HG03442 (cell line): ENCODE measurements at regions not wholly inside any gene's neighbourhood (a gene's known extent, or its start where the extent isn't known, plus 50 kb on each side); places are given as distances from the start of the nearest gene placed in this dataset.

ENCODE experiments used
- ATAC-seq: cut with Tn5 transposase; IDR thresholded peaks from one replicate; pipeline ENCODE4 v1.9.1; 2021; ENCODE audit warnings: mild to moderate bottlenecking, moderate library complexity; ENCODE audit not compliant: unreplicated experiment

DNA sequence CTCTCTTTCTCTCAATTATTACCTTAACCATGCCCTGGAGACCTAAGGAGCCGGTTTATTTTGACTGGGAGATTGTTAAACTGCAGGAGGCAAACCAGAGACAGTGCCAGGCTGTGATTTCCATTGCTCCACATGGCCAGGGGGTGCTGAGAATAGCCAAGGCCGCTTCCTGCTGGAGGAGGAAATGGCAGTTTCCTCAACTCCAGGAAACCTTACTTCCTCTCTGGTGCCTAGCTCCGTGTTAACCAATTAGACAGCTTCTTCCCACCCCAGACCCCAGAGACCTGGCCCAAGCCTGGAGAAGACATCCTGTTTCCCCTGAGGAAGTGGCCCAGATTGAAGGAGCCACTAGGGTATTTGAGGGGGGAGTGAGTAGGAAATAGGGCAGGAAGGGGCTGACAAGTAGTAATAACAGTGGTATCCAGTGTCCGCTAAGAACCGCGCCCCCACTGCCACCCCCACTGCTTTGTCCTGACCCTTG, 161.2 kb downstream of the PLPP3 start:
- ATAC-seq, result no peak

DNA sequence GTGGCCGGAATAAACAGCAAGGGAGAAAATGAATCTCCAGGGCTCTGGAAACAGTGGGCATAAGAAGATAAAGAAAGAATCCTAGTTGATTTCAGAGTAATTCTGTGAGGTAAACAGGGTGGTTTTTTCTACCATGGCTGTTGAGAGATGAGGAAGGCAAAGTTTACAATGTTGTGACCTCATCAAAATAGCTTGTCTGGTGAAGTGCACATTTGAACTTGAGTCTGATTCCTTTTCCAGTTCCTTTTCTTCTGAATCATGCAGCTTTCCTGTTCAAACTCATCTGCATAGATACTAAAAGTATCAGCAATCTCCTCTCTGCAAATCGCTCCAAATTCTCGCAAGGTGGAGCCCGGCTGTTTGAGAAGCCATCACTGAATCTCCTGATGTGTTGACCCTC, 161.7 kb downstream of the PLPP3 start:
- no peak for ATAC-seq

DNA sequence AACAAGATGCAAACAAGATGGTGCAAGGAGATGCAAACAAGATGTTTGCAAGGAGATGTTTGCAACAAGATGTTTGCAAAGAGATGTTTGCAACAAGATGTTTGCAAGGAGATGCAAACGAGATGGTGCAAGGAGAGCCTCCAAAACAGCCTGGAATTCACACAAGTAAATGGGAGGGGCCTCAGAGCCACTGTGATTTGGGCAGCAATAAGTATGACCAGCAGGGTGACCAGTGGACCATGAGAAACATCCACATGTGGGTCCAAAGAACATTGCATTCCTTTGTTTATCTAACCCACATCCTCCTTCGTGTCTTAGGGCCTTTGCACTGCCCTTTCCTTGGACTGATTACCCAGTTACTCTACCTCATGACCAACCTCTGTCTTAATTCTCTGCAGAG, 162.9 kb downstream of the PLPP3 start:
- no peak for ATAC-seq

DNA sequence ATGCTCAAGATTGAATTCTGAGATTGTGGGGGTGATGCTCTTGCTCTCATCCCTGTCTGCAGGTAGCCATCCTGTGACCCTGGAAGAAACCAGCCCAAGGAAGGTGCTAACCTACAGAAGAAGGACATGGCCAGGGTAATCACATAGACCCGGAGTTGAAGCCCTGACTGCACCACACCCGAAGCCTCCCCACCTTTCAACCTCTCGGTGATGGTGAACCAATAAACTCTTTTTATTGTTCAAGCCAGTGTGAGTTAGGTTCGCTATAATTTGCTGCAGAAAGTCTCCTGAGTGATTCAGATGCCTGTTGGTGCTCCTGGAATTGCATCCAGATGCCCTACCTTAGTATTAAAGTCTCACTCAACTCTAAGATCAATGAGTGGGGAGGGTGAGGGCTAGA, 163.6 kb downstream of the PLPP3 start:
- no peak for ATAC-seq

DNA sequence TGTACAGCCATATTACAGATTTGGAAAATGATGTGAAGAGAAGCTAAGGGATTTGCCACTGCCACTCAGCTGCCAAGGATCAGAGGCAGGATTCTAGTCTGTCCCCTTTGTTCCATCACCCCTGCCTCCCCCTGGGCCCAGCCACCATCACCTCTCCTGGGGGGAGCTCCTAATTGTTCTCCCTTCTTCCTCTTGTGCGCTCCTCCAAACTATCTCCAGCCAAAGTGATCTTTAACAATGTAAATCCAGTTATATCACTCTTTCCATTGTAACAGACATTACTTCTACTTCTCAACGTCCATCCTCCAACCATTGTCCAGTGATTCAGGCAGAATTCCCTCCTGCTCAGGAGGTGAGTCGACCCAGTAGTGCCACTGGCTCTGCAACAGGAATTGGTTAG, 164.1 kb downstream of the PLPP3 start:
- ATAC-seq, result no peak

DNA sequence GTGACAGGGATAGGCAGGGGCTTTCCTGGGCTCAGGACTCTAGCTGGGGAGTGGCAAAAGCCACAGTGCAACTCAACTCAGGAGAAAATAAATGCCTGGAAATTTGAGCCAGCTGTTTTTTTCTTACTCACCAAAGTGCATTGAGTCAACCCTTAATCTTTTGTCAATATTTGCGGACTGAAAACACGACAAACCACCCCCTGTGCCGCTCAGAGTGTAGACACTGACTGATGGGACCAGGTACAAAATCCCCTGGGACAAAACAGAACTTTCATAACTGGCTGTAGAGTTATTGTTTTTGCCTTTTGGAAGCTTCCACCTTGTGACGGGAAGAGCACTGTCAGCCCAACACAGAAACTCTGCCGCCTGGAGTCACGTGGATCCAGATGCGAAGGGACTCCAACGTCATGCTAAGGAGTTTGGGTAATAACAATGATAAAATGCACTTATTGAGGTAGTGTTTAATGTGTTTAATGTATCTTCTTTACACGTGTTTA, 164.6 kb downstream of the PLPP3 start:
- ATAC-seq, result no peak

DNA sequence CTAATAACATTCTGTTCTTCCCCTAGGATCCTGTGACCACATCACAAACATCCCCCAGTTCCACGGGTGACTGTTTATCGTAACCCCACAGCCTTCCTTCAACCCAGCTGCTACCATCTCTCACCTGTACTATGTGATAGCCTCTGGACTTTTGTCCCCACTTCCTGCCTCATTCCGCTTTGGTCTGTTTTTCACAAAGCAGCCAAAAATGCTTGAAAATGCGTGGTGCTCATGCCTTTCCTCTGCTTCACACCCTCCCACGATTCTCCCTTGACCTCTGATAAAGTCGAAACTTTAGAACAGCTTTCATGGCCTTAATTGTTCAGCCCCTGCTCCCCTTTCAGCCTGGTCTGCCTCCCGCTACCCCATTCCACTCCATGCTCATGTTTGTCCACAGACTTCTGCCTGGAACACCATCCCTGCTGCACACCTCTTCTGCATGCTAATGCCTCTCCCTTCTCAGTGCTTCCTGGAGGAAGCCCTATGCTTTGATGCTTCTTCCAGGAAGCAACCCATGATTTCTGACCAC, 165.6 kb downstream of the PLPP3 start:
- no peak for ATAC-seq

DNA sequence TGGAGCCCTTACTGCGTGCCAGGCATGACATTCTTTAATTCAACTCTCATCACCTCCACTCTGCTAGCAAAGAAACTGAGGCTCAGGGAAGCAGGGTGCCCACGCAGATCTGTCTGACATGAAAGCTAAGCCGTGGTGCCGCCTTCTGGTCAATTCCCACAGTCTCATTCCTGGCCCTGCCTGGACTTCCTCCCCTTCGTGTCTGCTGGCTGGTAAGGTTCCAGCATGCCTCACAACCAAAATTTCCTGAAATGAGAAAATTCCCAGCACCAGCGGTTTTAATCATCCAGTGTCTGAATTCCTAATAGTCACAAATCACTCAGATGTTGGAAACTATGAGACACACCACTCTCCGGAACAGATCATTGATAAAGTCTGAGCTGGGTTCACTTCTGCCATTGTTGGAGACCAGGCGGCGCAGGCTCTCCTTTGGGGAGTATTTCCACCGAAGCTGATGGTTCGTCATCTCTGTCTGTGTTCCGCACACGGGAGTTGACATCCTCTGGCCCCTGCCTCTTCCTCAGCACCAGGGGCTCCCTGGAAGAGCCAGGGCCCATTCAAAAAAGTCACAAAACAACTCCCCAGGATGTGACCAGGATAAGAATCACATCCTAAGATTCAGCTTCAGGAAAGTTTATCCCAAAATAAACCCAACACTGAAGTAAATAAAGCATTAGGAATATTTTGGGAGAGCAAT, 167.7 kb downstream of the PLPP3 start:
- no peak for ATAC-seq

DNA sequence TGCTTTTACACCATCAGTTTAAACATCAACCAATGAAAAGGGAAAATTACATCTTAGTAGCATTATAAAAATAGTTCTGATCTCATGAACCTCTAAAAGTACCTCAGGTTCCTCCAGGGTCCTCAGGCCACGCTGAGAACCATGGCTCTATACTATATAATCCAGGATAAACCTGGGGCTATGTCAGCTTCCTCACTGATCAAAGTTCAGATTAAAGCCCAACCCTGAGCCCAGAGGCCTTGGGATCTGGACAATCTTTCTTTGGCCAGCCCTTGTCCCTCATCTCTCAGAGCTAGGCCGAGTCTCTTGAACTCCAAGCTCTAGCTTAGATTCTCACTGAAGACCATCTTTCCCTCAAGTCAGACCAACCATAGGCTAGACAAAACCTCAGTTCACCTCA, 168.3 kb downstream of the PLPP3 start:
- ATAC-seq, result no peak

DNA sequence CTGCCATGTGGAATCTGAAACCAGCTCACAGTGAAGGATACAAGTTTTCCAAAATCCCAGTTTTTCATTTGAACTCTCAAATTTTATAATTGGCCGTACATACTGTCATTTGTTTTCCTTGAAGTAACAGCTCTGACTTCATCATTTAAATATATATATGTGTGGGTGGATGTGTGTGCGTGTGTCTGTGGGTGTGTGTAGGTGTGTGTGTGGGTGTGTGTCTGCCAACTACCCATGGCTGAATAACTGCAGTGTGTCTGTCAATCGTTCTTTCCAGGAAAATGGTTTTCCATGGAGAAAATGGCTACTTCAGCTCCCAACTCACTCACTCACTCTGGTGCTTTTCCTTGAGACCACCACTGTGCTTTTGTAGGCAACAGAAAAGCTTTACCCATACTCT, 169.0 kb downstream of the PLPP3 start:
- ATAC-seq, result no peak

DNA sequence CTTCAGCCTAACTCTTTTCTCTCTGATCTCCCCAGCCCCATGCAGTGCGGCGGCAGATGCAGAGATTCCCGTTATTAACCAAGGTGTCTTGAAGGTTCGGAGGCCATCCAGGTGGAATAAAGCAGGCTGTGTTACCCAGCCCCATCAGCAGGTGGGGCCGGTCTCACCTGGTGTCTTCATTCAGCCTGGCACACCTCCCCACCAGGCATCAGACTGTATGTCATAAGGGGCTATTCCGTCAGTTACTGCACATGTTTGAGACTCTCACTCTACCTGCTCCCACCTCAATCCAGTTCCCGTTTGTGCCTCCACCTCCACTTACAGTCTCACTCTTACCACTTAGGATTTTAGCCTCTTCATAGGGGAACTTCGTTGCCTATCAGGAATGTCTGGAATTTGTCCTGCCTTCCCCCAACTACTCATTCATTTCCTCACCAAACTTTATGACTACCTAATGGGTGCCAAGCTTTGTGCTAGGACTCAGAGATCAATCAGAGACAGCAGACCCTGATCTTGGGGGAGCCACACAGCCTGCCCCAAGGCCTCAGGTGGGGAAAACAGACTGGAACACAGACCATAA, 170.2 kb downstream of the PLPP3 start:
- no peak for ATAC-seq

DNA sequence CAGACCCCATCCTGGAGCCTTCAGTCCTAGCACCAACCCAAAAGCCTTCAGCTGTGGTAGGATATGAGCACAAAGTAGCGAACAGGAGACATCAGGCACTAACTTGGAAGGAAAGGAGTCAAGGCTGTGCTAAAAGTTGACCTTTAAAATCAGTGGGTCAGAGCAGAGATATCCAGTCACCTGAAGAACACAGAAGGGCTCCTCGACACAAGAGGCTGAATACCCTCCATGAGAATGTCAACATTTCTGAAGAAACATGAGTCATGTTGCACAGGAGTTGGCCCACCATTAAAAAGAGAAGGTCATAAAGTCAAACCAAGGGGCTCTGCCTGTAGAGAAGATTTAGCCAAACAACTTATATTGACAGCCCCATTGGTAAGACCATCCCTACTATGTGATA, 172.5 kb downstream of the PLPP3 start:
- ATAC-seq, result no peak

DNA sequence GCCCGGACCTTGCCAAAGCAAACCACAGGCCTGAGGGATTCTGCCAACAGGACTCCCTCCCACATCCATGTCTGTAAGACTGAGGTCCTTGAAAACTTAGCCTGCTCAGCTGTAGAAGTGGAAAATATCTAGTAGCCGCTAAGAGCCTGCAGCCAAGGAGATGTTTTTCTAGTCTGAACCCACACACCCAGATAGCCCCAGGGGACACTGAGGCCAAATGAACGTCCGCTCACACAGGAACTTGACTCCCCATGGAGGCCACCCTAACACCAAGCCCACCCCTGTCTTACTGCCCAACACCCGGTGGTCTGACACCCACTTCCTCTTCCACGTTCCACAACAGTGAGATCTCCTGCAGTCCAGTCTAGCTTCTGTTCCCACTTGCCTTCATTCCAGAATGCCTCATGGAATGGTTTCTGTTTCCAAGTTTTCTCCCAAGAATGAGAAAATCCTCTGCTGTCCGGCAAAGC, 174.8 kb downstream of the PLPP3 start:
- no peak for ATAC-seq

DNA sequence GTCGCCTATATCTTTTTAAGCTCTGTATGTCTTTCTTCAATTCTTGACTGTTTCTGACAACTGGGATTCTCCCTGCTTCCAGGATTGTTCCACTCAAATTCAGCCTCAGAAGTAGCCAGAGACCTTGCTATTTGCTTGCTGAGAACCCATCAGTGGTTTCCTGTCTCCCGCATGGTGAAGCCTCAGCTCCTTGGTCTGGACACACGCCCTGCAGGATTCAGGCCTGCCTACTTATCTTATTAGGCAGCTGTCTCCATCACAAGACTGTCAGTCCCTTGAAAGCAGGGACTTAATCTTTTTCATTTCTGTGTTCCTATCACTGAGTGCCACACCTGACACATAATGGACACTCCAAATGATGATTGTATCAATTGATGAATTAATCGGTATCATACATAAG, 175.3 kb downstream of the PLPP3 start:
- no peak for ATAC-seq

DNA sequence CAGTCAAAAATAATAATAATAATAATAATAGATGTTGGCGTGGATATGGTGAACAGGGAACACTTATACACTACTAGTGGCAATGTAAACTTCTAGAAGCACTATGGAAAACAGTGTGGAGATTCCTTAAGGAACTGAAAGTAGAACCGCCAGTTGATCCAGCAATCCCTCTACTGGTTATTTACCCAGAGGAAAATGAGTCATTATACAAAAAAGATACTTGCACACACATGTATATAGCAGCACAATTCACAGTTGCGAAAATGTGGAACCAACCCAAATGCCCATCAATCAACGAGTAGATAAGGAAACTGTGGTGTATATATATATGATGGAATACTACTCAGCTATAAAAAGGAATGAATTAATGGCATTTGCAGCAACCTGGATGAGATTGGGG, 176.0 kb downstream of the PLPP3 start:
- ATAC-seq, result no peak

DNA sequence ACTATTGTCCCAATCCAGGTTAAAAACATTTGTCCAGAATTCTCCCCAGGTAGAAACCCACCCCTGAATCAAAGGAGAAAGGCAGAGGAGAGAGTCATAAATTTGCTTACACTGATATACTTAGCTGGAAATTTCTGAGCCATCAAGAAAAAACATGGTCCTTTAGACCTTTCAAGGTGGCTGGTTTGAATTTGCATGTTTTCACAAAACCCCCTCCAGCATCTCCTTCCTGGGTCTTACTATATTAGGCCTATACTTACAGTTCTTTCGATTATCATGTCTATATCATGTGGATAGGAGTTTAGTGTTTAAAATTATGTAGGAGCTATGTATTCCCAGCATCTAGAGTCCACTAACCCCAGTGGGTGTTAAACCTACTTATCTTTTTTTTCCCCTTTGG, 178.2 kb downstream of the PLPP3 start:
- ATAC-seq, result no peak

DNA sequence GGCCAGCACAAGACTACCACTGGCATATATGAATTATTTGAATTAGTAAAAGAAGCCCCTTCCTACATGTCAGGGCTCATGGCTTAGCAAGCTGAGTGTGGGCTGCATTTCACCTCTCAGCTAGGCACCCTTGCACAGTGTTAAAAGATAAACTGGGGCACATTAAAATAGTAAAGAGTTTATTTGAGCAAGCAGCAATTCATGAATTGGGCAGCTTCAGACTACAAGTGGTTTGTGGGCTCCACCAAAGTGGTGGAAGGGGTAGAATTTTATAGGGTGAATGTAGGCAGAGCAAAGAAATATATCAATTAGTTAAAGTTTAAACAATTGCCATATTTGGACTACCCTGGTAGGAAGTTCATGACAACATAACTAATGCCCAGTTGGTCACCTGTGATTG, 178.8 kb downstream of the PLPP3 start:
- ATAC-seq, result no peak

DNA sequence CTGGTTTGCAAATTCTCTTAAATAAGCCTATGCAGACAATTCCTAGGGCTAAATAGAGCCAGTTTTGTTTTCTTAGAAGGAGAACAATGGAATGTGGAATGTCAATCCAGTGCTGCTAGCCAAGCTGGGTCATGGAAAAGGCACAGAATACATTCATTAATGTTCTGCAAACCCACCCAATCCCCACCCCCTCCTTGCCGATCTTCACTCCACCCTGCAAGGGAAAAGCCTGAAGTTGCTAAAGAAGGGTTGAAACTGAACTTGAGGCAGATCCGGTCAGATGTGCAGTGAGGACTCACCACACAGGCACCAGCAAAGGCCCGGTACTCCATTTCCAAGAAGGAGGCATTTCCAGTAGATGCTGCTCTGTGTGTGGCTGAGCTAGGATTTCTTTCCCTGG, 179.6 kb downstream of the PLPP3 start:
- ATAC-seq, result no peak

DNA sequence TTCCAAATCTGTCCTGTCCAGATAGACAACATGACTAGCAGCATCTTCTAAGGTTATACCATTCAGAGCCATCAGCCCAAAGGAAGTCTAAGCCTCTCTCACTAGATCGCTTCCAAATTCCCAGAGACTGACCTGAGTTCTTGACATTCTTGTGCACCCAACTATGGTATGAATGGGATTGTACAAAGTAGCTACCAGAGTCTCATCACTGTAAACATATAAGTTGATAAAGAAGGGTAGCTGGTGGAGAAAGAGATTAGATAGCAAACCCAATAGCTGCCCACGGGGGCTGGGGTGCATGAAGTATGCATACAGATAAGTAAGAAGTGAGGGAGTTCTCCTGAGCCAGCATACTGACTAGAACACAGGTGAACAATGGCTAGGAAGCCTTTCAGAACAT, 180.0 kb downstream of the PLPP3 start:
- ATAC-seq, result no peak

DNA sequence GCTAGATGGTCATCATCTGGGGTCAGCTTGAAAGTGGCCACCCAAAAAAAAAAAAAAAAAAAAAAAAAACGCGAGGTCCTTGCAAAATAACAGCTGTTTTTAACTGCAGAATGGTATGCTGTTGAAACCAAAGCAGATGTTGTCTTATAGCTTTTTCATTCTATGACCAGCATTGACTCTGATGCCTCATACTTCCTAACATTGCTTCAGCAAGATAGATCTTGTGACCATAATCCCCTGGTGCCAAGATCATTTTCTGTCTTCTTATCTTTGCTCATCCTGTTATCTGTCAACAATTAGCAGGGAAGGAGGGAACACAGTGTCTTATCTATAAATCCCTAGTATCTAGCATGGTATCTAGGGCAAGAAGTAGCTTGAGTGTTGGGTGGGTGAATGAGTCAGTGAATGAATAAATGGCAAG, 181.5 kb downstream of the PLPP3 start:
- no peak for ATAC-seq

DNA sequence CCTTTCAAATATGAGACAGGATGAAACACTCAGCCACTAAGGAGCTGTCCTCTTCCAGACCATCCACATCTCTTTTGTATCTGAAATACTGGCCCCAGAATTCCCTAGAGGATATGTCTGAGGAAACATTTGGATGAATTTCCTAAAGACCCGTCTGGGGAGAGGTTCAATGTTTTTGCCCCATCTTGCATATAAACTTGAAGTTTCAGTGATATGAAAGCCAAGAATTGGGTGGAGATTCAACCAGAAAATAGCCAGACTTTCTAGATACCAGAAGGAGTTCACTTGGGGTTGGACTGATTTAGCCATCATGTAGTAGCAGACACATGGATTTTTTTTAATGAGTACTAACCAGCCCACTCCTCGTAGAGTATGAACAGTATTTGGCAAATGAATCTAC, 182.0 kb downstream of the PLPP3 start:
- ATAC-seq, result no peak

DNA sequence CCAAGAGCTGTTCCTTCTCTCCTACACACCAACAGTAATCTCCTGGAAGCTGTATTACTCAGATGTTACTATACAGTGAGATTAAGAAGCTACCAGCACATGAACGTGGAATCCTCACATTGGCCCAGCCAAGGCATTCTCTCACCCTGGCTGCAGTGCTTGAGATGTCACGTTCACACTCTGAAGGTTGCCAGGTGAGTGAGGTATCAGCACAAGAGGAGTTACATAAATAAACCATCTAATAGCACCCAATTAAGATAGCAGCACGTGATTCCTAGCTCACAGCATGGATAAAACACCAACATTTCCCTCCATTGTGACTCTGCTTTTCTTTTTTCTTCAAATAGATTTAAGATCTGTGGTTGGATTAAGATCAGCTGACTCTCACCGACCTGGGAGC, 182.8 kb downstream of the PLPP3 start:
- no peak for ATAC-seq
